AG04450 (cell line): ENCODE measurements at regions not wholly inside any gene's neighbourhood (a gene's known extent, or its start where the extent isn't known, plus 50 kb on each side); places are given as distances from the start of the nearest gene placed in this dataset.

Experiments used
- CTCF ChIA-PET: fragments of 300-600, 350-600 bp; formaldehyde crosslinking; extraction: SDS; loops from one replicate; lab custom pipeline; 2022; ENCODE audit warnings: antibody characterized with exemption, inconsistent platforms; lab: Charles Lee
- POLR2A ChIA-PET: fragments of 350-600 bp; formaldehyde crosslinking; extraction: SDS; loops from one replicate; lab custom pipeline; 2021; ENCODE audit warnings: antibody characterized with exemption, inconsistent platforms; lab: Yijun Ruan, JAX
- DNase-seq: peaks from one replicate; pipeline ENCODE4 v3.0.0-alpha.2; 2011; ENCODE audit warnings: low read depth, low spot score
- H3K27ac ChIP-seq: one replicate; pipeline ENCODE4 v1.5.1; 2012; ENCODE audit warnings: low read depth, low read length, control low read depth
- H3K27me3 ChIP-seq: one replicate; pipeline ENCODE4 v1.6.0; 2012; ENCODE audit warnings: low read length; ENCODE audit not compliant: control insufficient read depth, insufficient read depth
- H3K4me3 ChIP-seq: 2 replicates; pipeline ENCODE4 v1.5.1; 2011; ENCODE audit warnings: mild to moderate bottlenecking, low read depth, low read length, control low read depth
- H3K9me3 ChIP-seq: 2 replicates; pipeline ENCODE4 v1.5.1; 2012; ENCODE audit warnings: low read length; ENCODE audit not compliant: control insufficient read depth, insufficient read depth
- CTCF ChIP-seq: IDR thresholded peaks from 2 replicates; pipeline ENCODE4 v1.5.1; 2011; ENCODE audit warnings: low read depth, low read length, control low read depth, inconsistent platforms

GRCh38 chr21:17085707-17086106, 427.1 kb upstream of the CXADR start:
- H3K27ac ChIP-seq = no peak overlapping the region
- DNase-seq = no peak
- ChIA-PET POLR2A (no interaction called here), CTCF (no interaction called here)
- H3K9me3 ChIP-seq = no peaks in the 10 kb centered on the region
- TF ChIP-seq CTCF = no peak
- H3K4me3 ChIP-seq = no peak overlapping the region
- H3K27me3 ChIP-seq = no peaks in the 10 kb centered on the region

- H3K9me3 ChIP-seq = no peaks in the 10 kb centered on the region
- CTCF ChIA-PET = no interaction called here
- no peak for TF ChIP-seq CTCF
- H3K4me3 ChIP-seq = no peak overlapping the region
- no peaks in the 10 kb centered on the region for H3K27me3 ChIP-seq
- POLR2A ChIA-PET = no interaction called here
- H3K27ac ChIP-seq = no peak overlapping the region
- no peak for DNase-seq
Measured at GRCh38 chr21:17088500-17088899, 424.3 kb upstream of the CXADR start.

DNA sequence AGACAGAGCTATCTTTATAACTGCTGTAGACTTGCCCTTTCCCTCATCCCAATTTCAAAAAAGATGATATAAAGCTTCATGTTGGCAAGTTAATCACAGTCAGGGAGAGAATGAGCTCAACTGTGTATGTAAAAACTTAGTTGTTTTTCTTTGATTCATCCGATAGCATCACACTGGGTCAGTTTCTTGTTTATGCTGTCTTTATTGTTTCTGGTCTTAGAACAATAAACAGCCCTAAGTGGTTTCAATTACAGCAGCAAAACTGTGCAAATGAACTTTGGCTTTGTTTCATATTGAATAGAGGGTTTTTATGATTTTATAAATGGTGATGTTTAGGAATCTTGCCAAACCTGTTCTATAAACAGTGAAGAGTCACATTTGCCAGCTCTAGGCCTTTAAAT, 423.8 kb upstream of the CXADR start:
- DNase-seq = no peak
- CTCF ChIA-PET = no interaction called here
- H3K9me3 ChIP-seq = no peaks in the 10 kb centered on the region
- H3K27me3 ChIP-seq = no peaks in the 10 kb centered on the region
- no peak overlapping the region for H3K4me3 ChIP-seq
- TF ChIP-seq CTCF = no peak
- POLR2A ChIA-PET = no interaction called here
- no peak overlapping the region for H3K27ac ChIP-seq

DNA sequence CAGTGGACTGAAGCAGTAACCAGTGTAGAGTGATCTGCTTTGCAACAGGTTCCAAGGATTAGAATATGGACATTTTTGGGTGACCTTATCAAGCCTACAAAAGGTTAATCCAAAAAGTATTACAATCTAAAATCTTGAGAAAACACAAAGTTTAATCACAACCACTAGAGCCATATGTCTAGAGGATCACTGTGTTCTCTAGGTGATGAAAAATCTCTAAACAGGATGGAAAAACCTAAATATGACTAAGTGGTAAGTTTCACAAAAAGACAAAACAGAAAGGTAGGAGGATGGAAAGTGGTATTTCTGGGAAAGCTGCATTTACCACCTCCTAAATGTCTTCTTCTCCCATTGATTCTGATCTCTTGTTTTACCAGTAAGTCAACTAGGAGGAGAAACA, 411.1 kb upstream of the CXADR start:
- CTCF ChIA-PET = no interaction called here
- POLR2A ChIA-PET = no interaction called here
- H3K9me3 ChIP-seq = no peaks in the 10 kb centered on the region; the same call in 1 of the 2 replicates
- no peak for TF ChIP-seq CTCF
- no peak overlapping the region for H3K27ac ChIP-seq
- no peak for DNase-seq
- no peaks in the 10 kb centered on the region for H3K27me3 ChIP-seq
- H3K4me3 ChIP-seq = no peak overlapping the region

DNA sequence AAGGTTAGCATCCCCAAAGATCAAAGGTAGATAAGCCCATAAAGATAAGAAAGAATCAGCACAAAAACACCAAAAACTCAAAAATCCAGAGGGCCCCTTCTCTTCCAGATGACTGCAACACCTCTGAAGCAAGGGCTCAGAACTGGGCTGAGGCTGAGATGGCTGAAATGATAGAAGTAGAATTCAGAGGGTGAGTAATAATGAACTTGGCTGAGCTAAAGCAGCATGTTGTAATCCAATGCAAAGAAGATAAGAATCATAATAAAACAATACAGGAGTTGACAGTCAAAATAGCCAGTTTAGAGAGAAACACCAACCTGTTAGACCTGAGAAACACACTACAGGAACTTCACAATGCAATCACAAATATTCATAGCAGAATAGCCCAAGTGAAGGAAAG, 406.9 kb upstream of the CXADR start:
- Histone ChIP-seq H3K9me3 (no peaks in the 10 kb centered on the region; the same call in 1 of the 2 replicates), H3K27ac (no peak overlapping the region), H3K4me3 (no peak overlapping the region), H3K27me3 (no peaks in the 10 kb centered on the region)
- DNase-seq = no peak
- CTCF ChIA-PET = no interaction called here
- TF ChIP-seq CTCF = no peak
- POLR2A ChIA-PET = no interaction called here
